Keratinocyte (primary cell): ENCODE measurements at regions not wholly inside any gene's neighbourhood (a gene's known extent, or its start where the extent isn't known, plus 50 kb on each side); places are given as distances from the start of the nearest gene placed in this dataset.

ENCODE experiments used
- EZH2 ChIP-seq: IDR thresholded peaks from one replicate; pipeline ENCODE4 v1.6.1; 2012; ENCODE audit warnings: inconsistent platforms, mild to moderate bottlenecking, low read length, moderate library complexity
- TF ChIP-seq, protein P1 (sequence below), 3 experiments: IDR thresholded peaks in 1 of 3; conservative IDR thresholded peaks in 1 of 3; optimal IDR thresholded peaks in 1 of 3; 2 replicates in 2 of 3; 3 replicates in 1 of 3; pipeline versions ENCODE3 to v1.5.1; 2011; ENCODE audit warnings: low read length in 3 of 3, mild to moderate bottlenecking in 3 of 3, moderate library complexity in 2 of 3, control low read depth in 1 of 3, inconsistent platforms in 1 of 3; ENCODE audit not compliant: insufficient read depth in 2 of 3; ENCODE audit errors: extremely low read depth in 1 of 3

GRCh38 chr15:100810831-100811230, 68.8 kb upstream of the ALDH1A3 start:
- no peak for TF ChIP-seq EZH2
- TF ChIP-seq, protein P1, sequence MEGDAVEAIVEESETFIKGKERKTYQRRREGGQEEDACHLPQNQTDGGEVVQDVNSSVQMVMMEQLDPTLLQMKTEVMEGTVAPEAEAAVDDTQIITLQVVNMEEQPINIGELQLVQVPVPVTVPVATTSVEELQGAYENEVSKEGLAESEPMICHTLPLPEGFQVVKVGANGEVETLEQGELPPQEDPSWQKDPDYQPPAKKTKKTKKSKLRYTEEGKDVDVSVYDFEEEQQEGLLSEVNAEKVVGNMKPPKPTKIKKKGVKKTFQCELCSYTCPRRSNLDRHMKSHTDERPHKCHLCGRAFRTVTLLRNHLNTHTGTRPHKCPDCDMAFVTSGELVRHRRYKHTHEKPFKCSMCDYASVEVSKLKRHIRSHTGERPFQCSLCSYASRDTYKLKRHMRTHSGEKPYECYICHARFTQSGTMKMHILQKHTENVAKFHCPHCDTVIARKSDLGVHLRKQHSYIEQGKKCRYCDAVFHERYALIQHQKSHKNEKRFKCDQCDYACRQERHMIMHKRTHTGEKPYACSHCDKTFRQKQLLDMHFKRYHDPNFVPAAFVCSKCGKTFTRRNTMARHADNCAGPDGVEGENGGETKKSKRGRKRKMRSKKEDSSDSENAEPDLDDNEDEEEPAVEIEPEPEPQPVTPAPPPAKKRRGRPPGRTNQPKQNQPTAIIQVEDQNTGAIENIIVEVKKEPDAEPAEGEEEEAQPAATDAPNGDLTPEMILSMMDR (optimal IDR thresholded peaks at IDR 0.05 in 1 of 3, IDR thresholded peaks at IDR 0.05 in 1 of 3, conservative IDR thresholded peaks at IDR 0.05 in 1 of 3; ENCODE audit: extremely low read depth in 1 of 3, insufficient read depth in 2 of 3, low read length in 3 of 3) = no peak
